GM19239 (cell line): ENCODE measurements at regions not wholly inside any gene's neighbourhood (a gene's known extent, or its start where the extent isn't known, plus 50 kb on each side); places are given as distances from the start of the nearest gene placed in this dataset.
"Not testable (repeated sequence)": the region's sequence is repeated elsewhere in the genome, so short reads cannot be mapped to it uniquely, and the experiment has no call there.

ENCODE experiments used
- DNase-seq: peaks from one replicate; pipeline ENCODE4 v3.0.0; 2011; ENCODE audit warnings: low spot score; ENCODE audit not compliant: insufficient read length
- FAIRE-seq: peaks from 2 replicates; lab custom pipeline; 2011; peaks lifted over from hg19 to GRCh38; lab: Jason Lieb, UNC

DNA sequence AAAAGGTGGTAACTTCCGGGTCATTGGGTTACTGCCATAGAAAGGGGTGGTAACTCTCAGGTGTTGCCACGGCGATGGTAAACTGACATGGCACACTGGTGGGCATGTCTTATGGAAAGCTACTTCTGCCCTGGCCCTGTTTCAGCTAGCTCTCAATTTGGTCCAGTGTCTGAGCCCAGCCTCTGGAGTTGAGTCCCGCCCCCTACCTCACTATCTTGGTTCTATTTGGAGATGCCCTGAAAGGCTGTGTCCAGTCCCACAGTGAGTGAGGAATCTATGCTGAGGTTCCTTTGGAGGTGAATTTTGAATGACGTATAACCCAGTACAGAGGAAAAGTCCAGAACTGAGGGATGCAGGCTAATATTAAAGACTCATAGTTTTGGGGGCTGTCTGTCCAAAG, 230.4 kb upstream of the PLGLB1 start:
- FAIRE-seq, DNase-seq: not testable (repeated sequence)

DNA sequence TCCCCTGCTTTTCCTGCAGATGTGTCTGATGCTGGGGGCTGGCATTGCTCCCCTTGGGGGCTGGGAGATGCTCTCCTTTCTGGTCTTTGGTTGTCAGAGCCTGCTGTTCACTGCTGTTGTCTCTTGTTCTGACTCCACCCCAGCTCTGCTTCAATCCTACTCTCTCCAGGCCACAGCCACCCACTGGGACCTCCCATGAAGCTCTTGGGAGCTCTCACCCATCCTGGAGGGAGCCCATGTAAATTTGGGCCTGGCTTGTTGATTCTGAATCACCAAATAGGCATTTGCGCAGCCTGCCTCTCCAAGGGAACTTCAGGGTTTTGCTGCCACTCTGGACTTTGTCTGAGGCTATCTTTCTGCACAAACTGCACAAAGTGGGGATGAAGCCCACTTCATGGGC, 232.9 kb upstream of the PLGLB1 start:
- not testable (repeated sequence) for DNase-seq, FAIRE-seq

DNA sequence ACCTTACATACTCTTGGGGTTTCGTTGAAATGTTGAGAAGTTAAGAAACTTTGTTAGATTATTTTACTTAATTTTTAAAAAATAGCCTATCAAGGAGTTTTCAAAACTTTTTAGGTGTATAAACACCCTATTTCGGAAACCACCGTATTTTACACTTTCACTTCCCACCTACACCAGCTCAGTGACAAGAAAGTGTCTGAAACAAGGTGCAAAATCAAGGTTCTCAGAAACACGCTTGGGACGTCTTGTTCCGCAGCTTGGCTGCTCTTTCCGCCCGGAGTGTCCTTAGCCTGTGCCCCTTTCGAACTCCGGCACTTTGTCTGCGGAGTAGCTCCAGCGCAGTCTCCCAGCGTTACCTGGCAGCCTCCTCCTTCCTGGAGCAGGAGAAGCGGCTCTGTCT, 233.8 kb upstream of the PLGLB1 start:
- not testable (repeated sequence) for FAIRE-seq, DNase-seq

DNA sequence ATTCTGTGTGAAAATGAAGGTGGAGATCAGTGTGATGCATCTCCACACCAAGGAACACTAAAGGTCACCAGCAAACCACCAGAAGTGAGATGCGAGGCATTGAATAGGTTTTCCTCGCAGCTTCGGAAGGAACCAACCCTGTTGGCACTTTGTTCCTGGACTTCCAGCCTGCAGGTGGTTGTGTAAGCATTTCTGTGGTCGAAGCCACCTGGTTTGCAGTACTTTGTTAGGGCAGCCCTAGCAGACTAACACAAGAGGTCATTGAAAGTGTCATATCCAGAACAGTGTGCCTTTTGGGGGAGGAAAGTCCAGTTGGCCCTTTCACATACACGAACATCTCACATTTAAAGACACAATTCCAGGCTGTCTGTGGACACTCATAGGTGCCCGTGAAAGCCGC, 237.2 kb upstream of the PLGLB1 start:
- DNase-seq, FAIRE-seq: not testable (repeated sequence)

DNA sequence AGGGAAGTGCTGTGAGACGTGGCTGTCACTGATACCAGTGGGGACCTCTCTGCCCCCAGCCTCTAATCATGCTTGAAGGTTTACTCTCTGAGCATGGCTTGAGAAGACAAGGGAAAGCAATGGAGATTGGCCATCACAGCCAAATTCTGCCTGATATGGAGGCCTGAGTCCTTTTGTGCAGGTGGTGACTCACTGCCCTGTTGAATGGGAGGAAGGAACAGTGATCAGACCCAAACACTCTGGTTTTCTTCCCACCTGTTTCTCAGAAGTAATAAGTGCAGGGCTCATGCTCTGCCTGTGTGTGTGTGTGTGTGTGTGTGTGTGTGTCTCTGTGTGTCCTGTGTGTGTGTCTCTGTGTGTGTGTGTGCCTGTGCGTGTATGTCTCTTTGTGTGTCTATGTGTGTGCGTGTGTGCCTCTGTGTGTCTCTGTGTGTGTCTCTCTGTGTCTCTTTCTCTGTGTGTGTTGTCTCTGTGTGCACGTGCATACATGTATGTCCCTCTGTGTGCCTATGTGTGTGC, 240.6 kb upstream of the PLGLB1 start:
- not testable (repeated sequence) for DNase-seq, FAIRE-seq

DNA sequence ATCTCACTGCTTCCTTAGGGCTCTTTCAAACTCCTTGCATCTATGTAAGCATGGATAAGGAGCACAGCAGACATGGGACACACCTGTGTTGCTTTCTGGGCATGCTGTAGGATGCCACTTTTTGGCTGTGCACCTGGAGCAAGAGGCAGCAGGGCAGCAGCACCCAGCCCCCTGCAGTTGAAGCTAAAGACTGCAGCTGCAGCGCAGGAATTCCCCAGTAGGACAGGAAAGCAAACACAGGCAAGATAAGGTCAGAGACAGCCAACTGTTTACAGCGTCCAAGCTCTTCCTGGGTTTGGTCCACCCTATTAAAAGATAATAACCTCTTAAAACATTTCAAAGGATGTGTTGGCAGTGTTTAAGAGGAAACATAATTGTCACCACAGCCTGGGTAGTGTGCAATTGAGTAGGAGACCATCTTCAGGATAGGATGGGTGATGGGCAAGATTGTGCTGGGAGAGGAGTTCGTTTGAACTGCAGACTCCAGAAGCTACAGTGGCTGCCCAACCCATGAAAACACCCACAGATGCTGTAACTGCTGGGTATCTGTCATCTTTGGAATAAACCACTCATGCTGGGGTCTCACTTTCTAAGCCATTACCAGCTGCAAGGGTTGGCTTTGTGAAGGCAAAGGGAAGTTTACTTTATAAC, 242.3 kb upstream of the PLGLB1 start:
- FAIRE-seq, DNase-seq: not testable (repeated sequence)

DNA sequence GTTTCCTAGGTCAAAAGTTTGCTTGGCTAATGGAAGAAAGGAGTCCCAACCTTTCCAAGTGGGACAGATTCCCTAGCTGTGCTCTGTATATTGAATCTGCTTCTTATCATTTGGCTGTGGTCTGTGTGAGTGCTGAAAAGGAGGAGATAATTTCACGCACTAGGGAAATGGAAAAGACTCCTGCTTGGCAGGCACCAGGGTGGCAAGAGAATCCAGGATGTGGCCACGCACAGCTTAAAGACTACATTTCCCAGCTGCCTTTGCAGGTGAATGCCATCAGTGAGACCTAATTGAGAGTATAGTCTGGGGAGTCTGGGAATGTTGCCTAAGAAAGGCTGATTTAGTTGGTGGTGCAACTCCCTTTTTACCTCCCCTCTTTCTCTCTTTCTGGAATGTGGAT, 253.5 kb upstream of the PLGLB1 start:
- FAIRE-seq, DNase-seq: not testable (repeated sequence)

DNA sequence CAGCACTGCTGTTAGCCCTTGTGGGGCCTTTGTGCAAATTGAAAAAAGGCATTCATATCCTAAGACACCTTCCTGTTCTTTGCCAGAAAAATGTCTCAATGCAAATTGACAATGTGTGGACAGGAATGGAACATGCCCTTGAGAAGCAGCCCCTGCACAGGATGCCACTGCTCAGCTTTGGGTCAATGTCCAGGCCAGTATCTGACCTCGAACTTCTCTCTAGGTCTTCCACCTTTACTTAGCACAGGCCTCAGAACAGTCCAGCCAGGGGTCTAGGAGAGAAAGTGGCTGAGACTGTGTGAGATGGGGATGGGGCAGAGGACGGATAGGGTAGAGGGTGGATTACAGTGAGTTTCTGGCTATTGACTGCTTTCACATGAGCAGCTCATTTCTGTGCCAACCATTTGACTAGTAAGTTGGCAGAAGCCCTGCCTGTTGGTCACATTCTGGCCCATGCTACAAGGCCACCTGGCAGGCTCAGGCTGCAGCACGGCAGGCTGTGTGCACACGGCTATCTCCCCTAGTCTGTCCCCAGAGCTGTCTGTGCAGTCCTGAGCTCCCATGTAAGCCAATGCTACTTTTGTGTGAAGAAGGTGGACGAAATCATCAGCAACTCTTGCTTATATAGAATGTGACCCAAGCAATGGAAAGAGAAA, 254.5 kb upstream of the PLGLB1 start:
- not testable (repeated sequence) for DNase-seq, FAIRE-seq

DNA sequence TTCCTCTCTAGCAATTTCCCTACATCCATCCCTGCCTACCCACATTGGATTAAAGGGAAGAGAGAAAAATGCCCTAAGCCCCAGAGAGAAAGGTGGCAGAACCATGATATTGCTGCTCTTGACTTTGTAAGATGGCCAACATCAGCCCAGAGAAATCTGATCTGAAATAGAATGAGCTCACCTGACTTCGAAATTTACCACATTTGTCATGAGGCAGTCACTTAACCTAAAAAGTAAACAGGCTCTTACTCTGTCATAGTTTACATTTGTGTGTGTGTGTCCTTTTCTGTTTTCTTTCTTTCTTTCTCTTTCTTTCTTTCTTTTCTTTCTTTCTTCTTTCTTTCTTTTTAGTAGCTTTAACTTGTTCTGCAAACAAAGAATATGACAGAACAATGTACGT, 255.0 kb upstream of the PLGLB1 start:
- not testable (repeated sequence) for FAIRE-seq, DNase-seq

DNA sequence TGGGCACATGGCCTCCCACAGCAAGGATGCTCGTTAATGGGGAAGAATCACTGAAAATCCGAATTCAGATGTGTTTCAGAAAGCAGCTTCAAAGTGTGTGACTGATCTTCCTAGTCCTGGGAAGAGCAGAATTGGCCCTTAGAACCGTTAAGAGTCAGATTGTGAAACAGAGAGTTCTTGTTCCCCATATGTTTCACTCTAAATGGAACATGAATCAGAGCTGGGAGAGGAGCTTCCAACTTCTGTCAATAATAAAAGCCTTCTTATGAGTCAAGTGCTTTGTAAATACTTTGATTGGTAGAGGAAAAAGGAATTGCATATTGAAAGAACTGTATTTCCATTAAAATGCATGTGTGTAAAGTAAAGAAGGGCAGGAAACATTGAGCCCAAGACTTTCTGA, 256.1 kb upstream of the PLGLB1 start:
- DNase-seq, FAIRE-seq: not testable (repeated sequence)

DNA sequence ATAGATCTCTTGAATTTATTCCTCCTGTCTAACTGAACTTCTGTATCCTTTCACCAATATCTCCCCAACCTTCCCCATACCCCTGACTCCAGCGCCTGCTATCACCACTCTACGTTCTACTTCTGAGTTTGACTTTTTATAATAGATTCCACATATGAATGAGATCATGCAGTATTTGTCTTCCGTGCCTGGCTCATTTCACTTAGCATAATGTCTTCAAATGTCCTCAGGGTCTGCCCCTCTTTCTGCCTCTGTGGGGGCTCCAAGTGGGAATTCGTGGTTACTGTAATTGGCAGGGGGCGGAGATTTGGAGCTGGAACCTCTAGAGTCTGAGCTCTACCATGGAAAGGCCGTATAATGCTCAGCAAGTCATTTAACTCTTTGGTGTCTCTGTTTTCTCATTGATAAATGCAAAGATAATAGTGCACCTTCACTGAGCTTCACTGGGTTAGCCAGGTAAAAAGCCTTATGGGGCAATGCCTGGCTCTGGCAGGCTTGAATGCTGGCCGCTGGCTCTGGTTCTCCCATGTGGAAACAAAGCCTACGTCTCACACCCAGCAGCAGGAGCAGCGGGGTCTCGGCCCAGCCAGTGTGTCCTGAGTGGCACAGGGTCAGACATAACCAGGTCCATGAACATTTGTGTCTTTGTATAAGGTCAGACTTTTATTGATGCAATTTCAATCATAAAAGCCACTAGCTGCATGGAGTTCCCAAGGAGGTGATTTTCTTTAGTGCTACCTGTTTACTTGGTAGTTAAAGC, 259.1 kb upstream of the PLGLB1 start:
- not testable (repeated sequence) for FAIRE-seq, DNase-seq

DNA sequence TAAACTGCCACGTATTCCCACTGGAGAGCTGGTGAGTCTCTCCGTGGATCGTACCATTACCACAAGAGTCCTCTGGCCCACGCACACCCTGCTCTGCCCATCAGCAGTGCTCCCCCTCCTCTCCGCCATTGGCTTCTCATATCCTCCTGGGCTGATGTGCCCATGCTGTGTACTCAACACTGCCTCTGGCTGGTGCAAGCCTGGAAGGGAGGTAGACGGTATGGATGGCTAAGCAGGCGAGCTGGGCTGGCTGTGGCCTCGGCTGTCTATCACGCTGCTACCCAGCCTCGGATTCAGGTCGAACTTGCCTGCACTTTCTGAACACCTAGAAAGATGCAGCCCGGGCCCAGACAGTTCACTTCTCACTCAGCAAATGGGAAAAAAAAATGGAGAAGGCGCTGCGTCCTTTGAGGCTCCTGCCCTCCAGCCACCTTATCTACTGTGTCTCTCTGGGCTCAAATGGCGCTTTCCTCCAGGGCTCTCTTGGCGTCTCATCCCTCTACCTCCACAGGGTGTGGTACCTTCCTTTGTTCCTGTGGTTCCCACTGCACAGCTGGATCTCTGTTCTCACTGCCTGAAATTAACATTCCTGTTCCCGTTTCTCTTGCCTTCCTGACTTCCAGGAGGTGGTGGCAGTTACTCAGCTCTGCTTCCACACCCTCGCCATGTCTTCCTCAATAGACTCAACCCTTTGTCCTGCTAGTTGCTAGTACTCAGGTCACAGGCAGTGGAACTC, 262.3 kb upstream of the PLGLB1 start:
- not testable (repeated sequence) for FAIRE-seq, DNase-seq

DNA sequence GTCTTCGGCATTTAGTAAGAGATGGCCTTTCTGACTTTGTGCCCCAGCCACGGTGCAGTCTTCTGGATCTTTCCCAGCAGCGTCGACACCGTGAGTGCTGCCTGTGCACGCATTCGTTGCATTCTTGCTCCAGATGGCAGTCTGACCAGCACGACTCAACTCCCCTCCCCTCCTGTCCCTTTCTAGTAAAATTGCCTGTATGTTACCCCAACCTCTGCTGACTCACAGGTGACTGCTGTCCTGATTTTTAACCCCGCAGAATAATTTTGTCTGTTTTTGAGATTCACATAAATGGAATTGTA, 262.8 kb upstream of the PLGLB1 start:
- FAIRE-seq, DNase-seq: not testable (repeated sequence)

DNA sequence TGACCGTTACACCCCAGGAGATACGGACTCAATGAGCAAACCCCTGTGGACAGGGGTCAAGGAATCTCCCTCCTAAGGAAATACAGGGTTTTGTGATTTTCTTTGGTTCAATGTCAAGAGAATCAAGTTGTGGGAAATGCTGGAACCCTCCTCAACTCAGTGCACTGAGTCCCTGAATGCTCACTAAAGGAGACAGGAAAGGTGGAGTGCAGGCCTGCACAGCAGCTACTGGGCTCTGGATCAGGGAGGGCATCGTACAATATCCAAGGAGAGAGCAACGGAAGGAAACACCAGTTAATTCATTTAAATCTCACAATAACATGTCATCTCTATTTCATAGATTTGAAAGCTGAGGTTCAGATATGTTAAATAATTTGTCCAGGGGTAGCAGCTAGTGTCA, 263.5 kb upstream of the PLGLB1 start:
- not testable (repeated sequence) for DNase-seq, FAIRE-seq

DNA sequence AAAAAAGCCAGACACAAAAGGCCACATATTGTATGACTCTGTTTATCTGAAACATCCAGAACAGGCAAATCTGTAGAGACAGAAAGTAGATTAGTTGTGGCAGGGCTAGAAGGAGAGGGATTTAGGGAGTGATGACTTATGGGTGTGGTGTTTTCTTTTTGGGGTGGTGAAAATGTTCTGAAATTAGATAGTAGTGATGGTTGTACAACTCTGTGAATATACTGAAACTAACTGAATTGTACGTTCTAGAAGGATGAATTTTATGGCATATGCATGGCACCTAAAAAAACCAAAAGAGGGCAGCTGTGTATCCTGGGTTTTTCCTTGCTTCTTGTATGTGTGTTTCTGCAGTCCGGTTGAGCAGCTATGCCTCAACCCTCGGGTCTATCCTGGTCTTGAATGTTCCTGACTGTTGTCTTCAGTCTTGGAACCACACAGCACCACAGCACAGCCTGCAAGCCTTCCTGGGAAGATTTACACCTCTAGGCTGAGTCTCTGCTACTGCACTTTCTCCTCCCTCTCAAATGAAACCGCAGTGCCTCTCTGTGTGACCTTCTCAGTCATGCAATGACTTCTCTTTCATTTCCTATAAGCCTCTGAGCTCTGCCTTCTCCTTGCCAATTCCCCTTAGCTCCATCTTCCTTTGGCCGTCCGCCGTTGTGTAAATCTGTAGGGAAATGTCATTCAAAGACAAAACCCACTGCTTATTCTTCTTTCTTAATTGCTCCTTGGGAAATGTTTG, 269.1 kb upstream of the PLGLB1 start:
- FAIRE-seq: peak; percentile 18
- DNase-seq: not testable (repeated sequence)

DNA sequence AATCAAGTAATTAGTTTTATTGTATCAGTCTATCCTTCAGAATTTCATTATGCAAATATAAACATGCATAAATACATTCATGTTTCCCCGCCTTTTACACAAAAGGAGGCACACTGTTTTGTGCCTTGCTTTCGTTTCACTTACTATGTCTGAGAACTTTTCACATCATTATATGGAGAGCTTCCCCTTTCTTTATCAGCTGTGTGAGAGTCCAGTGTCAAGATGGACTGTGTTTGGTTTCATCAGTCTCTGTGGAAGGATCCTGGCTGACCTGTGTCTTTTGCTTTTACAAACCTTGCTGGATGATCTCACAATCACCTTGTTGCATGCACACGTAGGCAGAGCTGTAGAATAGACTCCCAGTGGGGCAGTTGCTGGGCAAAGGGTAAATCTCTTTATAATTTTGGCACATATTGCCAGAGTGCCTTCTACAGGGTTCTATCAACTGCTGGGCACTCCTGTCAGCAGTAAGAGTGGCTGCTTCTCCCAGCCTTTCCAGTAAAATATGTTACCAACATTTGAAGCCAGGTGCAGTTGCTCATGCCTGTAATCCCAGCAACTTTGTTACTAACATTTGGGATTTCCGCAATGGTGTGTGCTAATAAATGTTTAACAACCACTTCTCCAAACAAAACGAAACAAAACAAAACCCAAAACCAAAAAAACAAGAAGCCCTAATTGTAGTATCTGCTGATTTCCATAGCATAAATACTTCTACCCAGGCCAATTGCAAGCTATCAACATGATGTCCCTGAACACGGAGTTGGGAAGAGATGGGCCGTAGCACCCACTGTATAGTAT, 270.0 kb upstream of the PLGLB1 start:
- not testable (repeated sequence) for DNase-seq, FAIRE-seq

DNA sequence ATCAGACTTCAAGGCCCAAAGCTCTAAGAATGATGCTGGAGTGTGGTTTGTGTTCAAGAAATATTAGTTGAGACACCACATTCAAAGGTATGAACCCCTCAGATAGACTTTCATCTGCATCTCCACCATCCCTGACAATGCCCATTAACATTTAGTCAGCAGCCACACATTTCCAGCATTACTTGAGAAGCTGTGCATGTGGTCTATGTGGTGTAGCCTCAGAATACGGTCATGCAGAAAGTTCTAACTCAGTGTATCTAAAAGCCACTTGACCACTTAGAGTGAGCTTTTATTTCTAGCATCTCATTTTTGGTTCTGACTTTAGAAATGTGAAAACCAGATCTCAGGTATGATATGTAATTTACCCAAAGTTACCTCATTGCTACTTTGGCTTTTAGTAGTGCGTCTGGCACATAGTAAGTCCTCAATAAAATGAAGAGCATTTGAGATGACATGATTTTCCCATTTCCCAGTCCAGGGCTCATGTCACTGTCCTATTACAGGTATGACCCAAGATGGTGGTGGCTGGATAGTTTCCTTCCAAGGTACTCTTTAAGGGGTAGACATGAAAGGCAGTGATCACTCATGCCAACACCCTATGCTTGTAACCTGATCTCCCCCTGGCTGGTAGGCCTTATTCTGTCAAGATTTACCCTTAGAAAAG, 272.4 kb upstream of the PLGLB1 start:
- not testable (repeated sequence) for DNase-seq, FAIRE-seq

DNA sequence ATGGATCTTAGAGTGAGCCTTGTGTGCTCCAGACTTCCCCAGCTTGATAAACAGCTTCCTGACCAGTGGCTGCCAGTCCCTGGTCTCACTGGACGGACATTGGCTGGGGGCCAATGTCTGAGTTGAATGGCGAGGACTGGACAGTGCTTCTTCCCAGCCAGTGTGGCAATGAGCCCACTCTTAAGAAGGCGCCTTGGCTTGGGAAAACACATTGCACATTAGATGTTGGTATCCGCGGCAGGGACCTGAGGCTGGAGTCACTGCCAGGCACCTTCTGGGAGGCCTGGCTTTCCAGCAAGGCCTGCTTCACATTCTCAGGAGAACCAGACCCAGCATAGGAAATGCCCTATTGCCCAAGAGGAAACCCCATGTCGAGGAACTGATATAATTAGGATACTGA, 273.5 kb upstream of the PLGLB1 start:
- not testable (repeated sequence) for FAIRE-seq, DNase-seq
